ENCODE measurements at regions not wholly inside any gene's neighbourhood (a gene's known extent, or its start where the extent isn't known, plus 50 kb on each side); places are given as distances from the start of the nearest gene placed in this dataset.

DNA sequence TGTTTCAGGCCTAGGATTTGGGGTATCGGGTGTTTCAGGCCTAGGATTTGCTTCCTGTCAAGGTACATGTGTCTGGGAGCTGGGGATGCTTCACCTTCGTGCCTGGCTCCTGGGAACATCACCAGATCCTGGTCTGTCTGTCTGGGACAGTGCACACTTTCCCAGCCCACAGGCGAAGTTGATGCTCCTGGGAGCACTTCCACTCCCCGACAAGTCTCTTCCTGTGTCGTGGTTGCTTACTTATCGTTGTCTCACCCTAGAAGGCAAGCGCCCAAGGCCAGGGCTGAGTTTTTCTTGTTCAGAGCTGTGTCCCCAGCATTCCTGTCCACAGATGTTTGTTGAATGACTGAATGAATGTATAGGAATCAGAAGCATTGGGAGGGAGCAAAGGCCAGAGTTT, 71.5 kb downstream of the LINC01488 start:
- TF ChIP-seq, protein P1, sequence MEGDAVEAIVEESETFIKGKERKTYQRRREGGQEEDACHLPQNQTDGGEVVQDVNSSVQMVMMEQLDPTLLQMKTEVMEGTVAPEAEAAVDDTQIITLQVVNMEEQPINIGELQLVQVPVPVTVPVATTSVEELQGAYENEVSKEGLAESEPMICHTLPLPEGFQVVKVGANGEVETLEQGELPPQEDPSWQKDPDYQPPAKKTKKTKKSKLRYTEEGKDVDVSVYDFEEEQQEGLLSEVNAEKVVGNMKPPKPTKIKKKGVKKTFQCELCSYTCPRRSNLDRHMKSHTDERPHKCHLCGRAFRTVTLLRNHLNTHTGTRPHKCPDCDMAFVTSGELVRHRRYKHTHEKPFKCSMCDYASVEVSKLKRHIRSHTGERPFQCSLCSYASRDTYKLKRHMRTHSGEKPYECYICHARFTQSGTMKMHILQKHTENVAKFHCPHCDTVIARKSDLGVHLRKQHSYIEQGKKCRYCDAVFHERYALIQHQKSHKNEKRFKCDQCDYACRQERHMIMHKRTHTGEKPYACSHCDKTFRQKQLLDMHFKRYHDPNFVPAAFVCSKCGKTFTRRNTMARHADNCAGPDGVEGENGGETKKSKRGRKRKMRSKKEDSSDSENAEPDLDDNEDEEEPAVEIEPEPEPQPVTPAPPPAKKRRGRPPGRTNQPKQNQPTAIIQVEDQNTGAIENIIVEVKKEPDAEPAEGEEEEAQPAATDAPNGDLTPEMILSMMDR (IDR thresholded peaks at IDR 0.05): no peak
- TF ChIP-seq POLR2A (IDR thresholded peaks at IDR 0.05): no peak
- TF ChIP-seq POLR2AphosphoS5 (IDR thresholded peaks at IDR 0.05): no peak
- TF ChIP-seq EP300 (IDR thresholded peaks at IDR 0.05): no peak
